ENCODE measurements at regions not wholly inside any gene's neighbourhood (a gene's known extent, or its start where the extent isn't known, plus 50 kb on each side); places are given as distances from the start of the nearest gene placed in this dataset.

DNA sequence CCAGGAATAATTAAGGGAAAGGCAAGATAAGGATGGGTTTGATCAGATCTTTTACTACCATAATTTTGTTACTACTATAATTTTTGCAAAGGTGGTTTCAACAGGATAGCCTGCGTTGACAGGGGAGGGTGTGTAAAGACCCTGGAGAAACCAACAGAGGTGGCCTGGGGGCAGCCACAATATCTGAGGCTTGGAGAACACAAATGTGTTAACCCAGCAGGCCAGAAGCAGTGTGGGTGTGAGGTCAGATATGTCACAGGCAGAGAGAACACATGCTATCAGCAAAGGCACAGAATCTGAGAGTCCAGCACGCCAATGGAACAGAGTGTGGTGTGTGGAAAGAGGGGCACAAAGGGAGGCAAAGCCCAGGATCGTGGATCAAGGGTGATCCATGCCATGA lies 399.4 kb upstream of the TRIB2 start:
- DNase-seq (no peak), ATAC-seq (no peak)
- Histone ChIP-seq H3K4me1 (no peaks in the 10 kb centered on the region), H3K36me3 (replicated peaks in 1 of 2; ENCODE audit: insufficient read depth in 1 of 2, low read depth in 2 of 2) (no peaks in the 10 kb centered on the region), H3K9me3 (no peaks in the 10 kb centered on the region), H3K4me3 (no peak overlapping the region), H3K27me3 (no peaks in the 10 kb centered on the region), H3K27ac (no peak overlapping the region)
- WGBS, 2 donors = 62 to 64% methylated on average over 3 of the region's 3 CpGs
- intact Hi-C loops (cut with DNase I) = no loop called here
- TF ChIP-seq, protein P1, sequence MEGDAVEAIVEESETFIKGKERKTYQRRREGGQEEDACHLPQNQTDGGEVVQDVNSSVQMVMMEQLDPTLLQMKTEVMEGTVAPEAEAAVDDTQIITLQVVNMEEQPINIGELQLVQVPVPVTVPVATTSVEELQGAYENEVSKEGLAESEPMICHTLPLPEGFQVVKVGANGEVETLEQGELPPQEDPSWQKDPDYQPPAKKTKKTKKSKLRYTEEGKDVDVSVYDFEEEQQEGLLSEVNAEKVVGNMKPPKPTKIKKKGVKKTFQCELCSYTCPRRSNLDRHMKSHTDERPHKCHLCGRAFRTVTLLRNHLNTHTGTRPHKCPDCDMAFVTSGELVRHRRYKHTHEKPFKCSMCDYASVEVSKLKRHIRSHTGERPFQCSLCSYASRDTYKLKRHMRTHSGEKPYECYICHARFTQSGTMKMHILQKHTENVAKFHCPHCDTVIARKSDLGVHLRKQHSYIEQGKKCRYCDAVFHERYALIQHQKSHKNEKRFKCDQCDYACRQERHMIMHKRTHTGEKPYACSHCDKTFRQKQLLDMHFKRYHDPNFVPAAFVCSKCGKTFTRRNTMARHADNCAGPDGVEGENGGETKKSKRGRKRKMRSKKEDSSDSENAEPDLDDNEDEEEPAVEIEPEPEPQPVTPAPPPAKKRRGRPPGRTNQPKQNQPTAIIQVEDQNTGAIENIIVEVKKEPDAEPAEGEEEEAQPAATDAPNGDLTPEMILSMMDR (IDR thresholded peaks at IDR 0.05) = no peak
- no peak for TF ChIP-seq POLR2A (IDR thresholded peaks at IDR 0.05)

DNA sequence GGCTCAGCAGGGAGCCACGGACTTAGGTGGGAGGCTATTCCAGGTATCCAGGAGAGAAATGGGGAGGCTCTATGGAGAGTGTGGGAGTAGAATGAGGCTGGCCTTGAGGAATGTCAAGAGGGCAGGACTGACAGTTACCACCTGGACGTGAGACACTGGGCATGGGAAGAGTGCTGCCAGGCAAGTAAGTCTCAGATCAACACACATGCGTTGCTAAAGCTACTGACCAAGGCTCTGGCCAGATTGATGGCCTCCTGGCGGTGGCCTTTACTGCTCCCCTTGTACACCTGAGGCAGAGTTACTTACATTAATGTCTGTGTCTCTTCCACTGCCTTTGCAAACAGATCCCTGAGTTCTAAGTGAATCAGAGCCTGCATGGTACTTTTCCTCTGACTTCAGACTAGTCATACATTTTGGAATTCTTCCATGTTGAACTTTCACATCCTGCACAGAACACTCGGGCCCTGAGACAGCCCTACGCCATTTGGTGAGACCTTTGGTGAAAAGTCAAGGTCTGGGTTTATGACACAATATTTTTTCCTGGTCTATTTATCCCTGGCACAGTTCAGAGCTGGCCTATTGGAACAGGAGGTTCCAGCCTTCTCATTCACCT lies 398.8 kb upstream of the TRIB2 start:
- no peak overlapping the region for H3K4me3 ChIP-seq
- intact Hi-C loops (cut with DNase I) = no loop called here
- H3K27me3 ChIP-seq = no peaks in the 10 kb centered on the region
- H3K27ac ChIP-seq = no peak overlapping the region
- ATAC-seq (peak; percentile 45), DNase-seq (peak in 1 of 4 donors; percentile 19)
- H3K4me1 ChIP-seq = no peaks in the 10 kb centered on the region
- no peak for TF ChIP-seq POLR2A (IDR thresholded peaks at IDR 0.05)
- TF ChIP-seq, protein P1 (IDR thresholded peaks at IDR 0.05) = no peak
- H3K9me3 ChIP-seq = no peaks in the 10 kb centered on the region
- no peaks in the 10 kb centered on the region for H3K36me3 ChIP-seq (replicated peaks in 1 of 2; ENCODE audit: insufficient read depth in 1 of 2, low read depth in 2 of 2)
- WGBS, 2 donors = 75 to 76% methylated on average over 5 to 6 of the region's 6 CpGs

DNA sequence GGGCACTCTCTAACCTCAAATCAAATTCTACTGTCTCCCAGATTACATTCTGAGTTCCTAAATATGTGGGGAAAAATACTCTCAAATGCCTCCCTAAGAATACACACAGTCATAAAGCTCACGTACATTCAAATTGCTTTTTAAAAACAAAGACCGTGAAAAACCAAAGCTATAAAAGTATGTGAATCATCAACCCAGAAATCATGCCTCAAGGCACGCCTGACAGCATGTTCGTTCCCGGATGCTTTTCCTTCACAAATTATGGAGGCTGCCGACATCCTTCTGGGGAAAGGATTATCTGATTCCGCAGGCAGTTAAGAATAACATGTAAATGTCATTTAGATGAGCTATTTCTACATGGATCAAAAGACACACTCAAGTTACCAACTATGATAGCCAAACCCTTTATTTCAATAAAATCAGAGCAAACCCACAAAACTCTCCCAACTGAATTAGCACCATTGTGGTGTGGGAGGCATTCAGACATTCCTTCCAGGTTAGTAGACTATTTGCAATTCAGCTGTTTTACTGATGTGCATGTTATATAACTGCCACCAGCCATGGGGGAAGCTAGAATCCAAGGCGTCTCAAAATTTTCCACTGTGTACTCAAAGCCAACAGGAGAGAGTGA lies 398.2 kb upstream of the TRIB2 start:
- ATAC-seq = no peak
- no peak for TF ChIP-seq POLR2A (IDR thresholded peaks at IDR 0.05)
- TF ChIP-seq, protein P1 (IDR thresholded peaks at IDR 0.05) = no peak
- intact Hi-C loops (cut with DNase I) = no loop called here
- H3K27ac ChIP-seq = no peak overlapping the region
- no peaks in the 10 kb centered on the region for H3K36me3 ChIP-seq (replicated peaks in 1 of 2; ENCODE audit: insufficient read depth in 1 of 2, low read depth in 2 of 2)
- no peaks in the 10 kb centered on the region for H3K4me1 ChIP-seq
- DNase-seq = no peak
- no peak overlapping the region for H3K4me3 ChIP-seq
- H3K9me3 ChIP-seq = no peaks in the 10 kb centered on the region
- 86 to 88% methylated on average over 8 of the region's 8 CpGs for WGBS, 2 donors
- no peaks in the 10 kb centered on the region for H3K27me3 ChIP-seq

DNA sequence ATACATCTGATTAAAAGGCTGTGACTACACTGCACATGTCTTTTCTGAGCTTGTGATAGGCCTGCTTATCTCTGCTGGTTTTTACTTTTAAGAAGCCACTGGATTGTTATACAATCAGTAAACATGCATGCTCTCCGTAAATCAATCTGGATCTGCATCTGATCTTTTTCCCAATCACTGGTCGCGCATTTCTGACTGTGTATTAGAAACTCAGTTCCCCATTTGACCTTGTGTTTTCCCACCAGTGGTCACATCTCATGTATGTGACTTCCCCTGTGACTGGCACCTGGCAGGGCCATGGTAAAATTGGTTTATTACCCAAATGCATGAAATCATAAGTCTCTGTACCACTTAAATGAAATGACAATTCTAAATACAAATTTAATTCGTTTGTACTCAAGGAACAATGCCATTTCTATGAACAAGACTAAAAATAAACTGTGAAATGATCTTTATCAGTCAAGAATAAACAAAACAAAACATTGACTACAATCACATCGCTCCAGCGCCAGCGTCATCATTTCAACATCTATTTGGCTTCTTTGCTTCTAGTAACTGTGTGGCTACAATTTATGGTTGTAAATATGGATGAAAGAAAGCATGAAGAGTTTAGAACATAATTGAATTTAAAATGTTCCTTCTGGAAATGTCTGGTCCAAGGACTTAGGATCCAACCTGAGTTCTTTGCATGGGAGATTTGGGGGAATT lies 396.6 kb upstream of the TRIB2 start:
- no peaks in the 10 kb centered on the region for H3K36me3 ChIP-seq (replicated peaks in 1 of 2; ENCODE audit: insufficient read depth in 1 of 2, low read depth in 2 of 2)
- peak in 1 of 4 donors; percentile 11 for DNase-seq
- WGBS, 2 donors = 53 to 67% methylated on average over 7 of the region's 7 CpGs
- H3K27ac ChIP-seq = no peak overlapping the region
- H3K27me3 ChIP-seq = no peaks in the 10 kb centered on the region
- TF ChIP-seq POLR2A (IDR thresholded peaks at IDR 0.05) = no peak
- TF ChIP-seq, protein P1 (IDR thresholded peaks at IDR 0.05) = no peak
- H3K9me3 ChIP-seq = no peaks in the 10 kb centered on the region
- intact Hi-C loops (cut with DNase I) = no loop called here
- no peaks in the 10 kb centered on the region for H3K4me1 ChIP-seq
- H3K4me3 ChIP-seq = no peak overlapping the region
- no peak for ATAC-seq
